ENCODE measurements at regions not wholly inside any gene's neighbourhood (a gene's known extent, or its start where the extent isn't known, plus 50 kb on each side); places are given as distances from the start of the nearest gene placed in this dataset.
A peak's percentile ranks its signal among the peaks of the same experiment; 100 is the strongest.
"Not testable (repeated sequence)": the region's sequence is repeated elsewhere in the genome, so short reads cannot be mapped to it uniquely, and the experiment has no call there.

- DNase-seq (ENCODE audit: low spot score) = not testable (repeated sequence)
These were observed 197.6 kb upstream of the FBN2 start for GRCh38 chr5:128735656-128736055.

- DNase-seq (ENCODE audit: low spot score) = peak; percentile 70
These were observed 198.5 kb upstream of the FBN2 start for GRCh38 chr5:128736553-128736952.

- no peak for DNase-seq (ENCODE audit: low spot score)
These were observed 211.3 kb upstream of the FBN2 start for GRCh38 chr5:128749136-128749898.

- DNase-seq (ENCODE audit: low spot score) = no peak
These were observed 212.1 kb upstream of the FBN2 start for GRCh38 chr5:128750155-128750554.

- DNase-seq (ENCODE audit: low spot score) = no peak
These were observed 207.9 kb upstream of the SLC27A6 start for GRCh38 chr5:128757196-128757959.

GRCh38 chr5:128762661-128763306, 202.5 kb upstream of the SLC27A6 start:
- no peak for DNase-seq (ENCODE audit: low spot score)

- DNase-seq (ENCODE audit: low spot score) = no peak
These were observed 202.0 kb upstream of the SLC27A6 start for GRCh38 chr5:128763321-128763720.

DNA sequence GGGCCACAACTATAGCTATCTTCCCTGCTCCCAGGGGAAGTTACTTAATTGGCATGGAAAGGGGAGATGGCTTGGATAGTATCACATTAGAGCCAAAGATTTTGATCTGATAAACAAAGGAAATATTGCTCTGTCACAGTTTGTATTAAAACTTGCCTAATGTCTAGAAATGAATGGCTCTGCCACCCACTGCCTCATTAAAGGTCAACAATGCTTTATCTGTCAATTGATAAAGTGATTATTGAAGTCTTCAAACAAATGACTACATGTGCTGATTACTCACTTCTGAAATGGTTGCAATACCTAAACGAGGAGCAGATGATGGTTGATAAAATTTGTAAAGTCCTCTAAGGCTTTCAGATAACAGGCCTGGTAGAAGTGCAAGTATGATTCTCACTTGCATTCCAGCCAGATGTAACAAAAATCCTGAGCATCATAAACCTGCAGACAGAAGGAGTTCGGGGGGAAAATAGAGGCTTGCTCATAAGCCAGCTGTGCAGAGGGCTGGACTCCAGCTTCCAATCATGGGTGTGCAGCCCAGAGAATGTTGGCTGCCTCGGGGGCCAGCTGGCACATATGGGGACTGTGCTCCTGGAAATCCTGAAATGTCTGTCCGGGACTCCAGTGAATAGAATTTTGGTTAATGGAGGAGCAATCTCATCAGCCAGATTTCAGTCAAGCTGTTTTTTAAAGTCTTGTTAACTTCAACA, 200.5 kb upstream of the SLC27A6 start:
- DNase-seq (ENCODE audit: low spot score) = peak; percentile 2

- no peak for DNase-seq (ENCODE audit: low spot score)
These were observed 199.7 kb upstream of the SLC27A6 start for GRCh38 chr5:128765448-128766061.

DNA sequence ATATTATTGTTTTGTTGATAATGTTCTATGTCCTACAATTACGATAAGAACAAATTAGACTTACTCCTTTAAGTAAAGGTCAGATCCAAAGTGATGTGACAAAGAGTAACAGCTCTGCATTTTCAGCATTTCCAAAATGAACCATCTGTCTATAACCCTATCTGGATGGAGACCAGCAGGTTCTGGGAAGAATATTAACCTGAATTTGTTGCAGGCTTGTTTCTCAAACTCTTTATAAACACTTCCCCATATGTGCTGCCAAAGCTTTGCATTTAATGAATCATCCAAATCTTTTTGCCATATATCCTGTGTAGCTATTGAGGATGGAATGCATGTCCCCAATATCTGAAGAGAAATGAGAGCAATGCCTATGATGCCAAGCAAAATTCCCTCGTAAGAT, 198.9 kb upstream of the SLC27A6 start:
- no peak for DNase-seq (ENCODE audit: low spot score)

DNA sequence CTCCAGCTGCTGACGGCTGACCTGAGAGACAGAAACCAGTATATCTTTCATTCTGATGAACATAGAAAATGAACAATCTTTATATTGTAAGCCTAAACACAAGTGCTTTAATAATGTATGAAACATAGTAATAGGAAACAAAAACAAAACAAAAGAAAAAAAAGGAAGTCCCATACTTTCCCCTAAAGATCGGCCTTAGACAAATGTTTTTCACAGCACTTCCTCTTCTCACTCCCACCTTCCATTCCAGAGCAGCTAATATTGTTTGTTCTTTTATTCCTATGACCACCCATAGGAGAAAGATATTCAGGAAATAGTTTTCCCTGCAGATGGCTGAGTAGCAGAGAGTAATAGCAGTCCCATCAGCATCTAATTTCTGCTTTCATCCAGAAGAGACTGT, 194.4 kb upstream of the SLC27A6 start:
- DNase-seq (ENCODE audit: low spot score) = no peak

DNA sequence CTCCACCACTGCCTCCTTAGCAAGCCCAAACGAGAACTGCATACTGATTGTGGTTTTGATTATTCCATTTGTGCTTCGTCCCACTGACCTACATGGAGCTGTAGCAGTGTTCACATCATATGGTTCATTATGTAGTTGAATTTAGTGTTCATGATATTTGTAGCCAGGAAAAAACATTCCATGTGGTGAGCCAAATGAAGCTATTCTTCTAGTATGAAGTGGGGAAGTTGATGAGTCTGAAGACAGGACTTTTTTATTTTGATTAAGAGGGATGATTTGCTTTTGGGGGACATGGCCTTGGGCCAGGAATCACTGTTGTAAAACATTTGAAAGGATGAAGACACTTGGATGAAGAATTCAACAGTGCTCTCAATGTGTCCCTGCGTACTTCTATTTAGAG, 192.9 kb upstream of the SLC27A6 start:
- DNase-seq (ENCODE audit: low spot score) = no peak

DNA sequence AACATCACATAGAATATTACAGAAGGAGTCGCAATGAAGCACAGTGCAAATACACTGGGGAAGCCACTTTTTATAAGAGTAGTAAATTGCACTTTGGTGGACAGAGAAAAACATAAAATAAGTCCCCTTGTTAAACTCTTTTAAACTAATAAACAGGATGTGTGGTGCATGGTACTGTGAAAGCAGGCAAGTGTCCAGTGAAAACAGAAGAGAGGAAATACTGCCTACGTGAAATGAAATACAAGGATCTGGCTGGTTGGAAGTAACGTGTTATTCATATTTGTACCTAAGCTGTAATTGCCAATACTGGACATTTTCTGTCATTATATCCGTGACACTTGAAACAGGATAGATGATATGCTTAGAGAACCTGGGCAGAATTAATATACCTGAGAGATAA, 191.9 kb upstream of the SLC27A6 start:
- DNase-seq (ENCODE audit: low spot score) = no peak

GRCh38 chr5:128774605-128775004, 190.7 kb upstream of the SLC27A6 start:
- DNase-seq (ENCODE audit: low spot score) = no peak

- no peak for DNase-seq (ENCODE audit: low spot score)
These were observed 189.7 kb upstream of the SLC27A6 start for GRCh38 chr5:128775558-128775957.

- no peak for DNase-seq (ENCODE audit: low spot score)
These were observed 188.2 kb upstream of the SLC27A6 start for GRCh38 chr5:128777052-128777451.

GRCh38 chr5:128778474-128778873, 186.8 kb upstream of the SLC27A6 start:
- no peak for DNase-seq (ENCODE audit: low spot score)

GRCh38 chr5:128782446-128782845, 182.8 kb upstream of the SLC27A6 start:
- DNase-seq (ENCODE audit: low spot score) = peak; percentile 35

- DNase-seq (ENCODE audit: low spot score) = no peak
These were observed 180.6 kb upstream of the SLC27A6 start for GRCh38 chr5:128784726-128785125.

DNA sequence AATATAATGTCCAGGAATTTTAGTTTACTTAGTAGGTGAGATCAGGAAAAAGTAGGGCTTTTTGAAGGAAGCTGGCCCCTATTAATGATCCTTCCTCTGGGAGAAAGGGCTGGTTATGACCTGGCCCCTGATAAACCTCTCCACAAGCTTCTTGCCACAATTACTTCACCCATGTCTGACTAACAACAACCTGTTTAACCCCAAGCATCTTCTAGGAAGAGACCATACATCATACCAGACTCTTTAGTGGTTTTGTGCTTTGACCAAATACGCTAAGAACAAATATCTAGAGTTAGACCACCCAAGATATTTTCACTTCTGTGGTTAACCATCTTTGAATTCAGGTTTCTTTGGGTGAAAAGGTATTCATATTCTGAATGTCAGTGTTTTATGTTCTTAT, 174.0 kb upstream of the SLC27A6 start:
- DNase-seq (ENCODE audit: low spot score) = no peak

DNA sequence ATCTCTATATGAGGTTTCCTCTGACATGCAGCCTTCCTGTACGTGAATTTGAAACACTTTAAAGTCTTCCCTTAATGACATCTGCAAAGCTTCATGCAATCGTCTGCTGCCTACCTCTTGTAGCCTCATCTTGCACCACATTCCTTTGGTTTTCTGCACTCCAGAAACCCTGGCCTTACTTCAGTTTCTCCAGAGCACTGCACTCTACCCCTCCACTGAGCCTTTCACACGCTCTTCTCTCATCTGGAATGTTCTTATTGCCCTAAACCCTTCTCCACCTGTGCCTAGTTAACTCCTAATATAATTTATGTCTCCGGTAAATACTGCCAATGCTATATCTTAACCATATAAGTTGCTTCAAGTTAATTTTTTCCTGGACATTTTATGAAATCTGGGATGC, 168.8 kb upstream of the SLC27A6 start:
- no peak for DNase-seq (ENCODE audit: low spot score)

DNA sequence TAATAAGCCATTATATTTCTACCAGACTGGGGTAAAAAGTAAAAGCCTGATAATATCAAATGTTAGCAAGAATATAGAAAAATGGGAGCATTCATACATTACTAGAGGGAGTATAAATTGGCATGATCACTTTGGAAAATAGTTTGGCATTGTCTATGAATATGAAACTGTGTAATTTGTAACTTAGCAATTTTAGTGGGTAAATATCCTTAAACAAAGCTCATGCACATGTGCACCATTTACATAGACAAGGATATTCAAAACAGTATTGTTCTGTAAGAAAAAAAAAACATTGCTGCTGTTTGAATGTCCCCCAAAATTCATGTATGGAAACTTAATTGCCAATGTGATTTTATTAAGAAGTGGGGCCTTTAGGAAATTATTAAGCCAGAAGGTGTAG, 166.4 kb upstream of the SLC27A6 start:
- DNase-seq (ENCODE audit: low spot score) = no peak
